Neural cell (in vitro differentiated cells): ENCODE measurements at regions not wholly inside any gene's neighbourhood (a gene's known extent, or its start where the extent isn't known, plus 50 kb on each side); places are given as distances from the start of the nearest gene placed in this dataset.

Experiments
- H2AFZ ChIP-seq: fragments of 200-600, 300-800 bp; sonication (generic), shearing (Covaris generic); 2 replicates; pipeline ENCODE4 v1.6.0; 2014; ENCODE audit warnings: low read depth, mild to moderate bottlenecking, antibody characterized with exemption, low read length, moderate library complexity
- H3F3A ChIP-seq: fragments of 200-600 bp; shearing (Covaris generic); 2 replicates; pipeline ENCODE4 v1.6.1; 2016; ENCODE audit warnings: mild to moderate bottlenecking, moderate library complexity, mixed read lengths, antibody characterized with exemption, low read length; ENCODE audit not compliant: insufficient read depth, poor library complexity, severe bottlenecking
- H3K27ac ChIP-seq: fragments of 200-600, 300-800 bp; sonication (generic), shearing (Covaris generic); 2 replicates; pipeline ENCODE4 v1.5.1; 2014; ENCODE audit warnings: mild to moderate bottlenecking, low read length, moderate library complexity
- H3K27me3 ChIP-seq: fragments of 300-800, 200-600 bp; sonication (generic), shearing (Covaris generic); 2 replicates; pipeline ENCODE4 v1.6.0; 2014; ENCODE audit warnings: mild to moderate bottlenecking, low read depth, low read length, moderate library complexity; ENCODE audit not compliant: insufficient read depth
- H3K36me3 ChIP-seq: fragments of 300-800, 200-600 bp; sonication (generic), shearing (Covaris generic); 2 replicates; pipeline ENCODE4 v1.5.1; 2014; ENCODE audit warnings: mild to moderate bottlenecking, antibody characterized with exemption, low read length, moderate library complexity; ENCODE audit not compliant: insufficient read depth
- H3K4me2 ChIP-seq: fragments of 300-800, 200-600 bp; sonication (generic), shearing (Covaris generic); 2 replicates; pipeline ENCODE4 v1.6.0; 2014; ENCODE audit warnings: mild to moderate bottlenecking, low read length
- H3K4me3 ChIP-seq: fragments of 300-800, 200-600 bp; sonication (generic), shearing (Covaris generic); 2 replicates; pipeline ENCODE4 v1.5.1; 2014; ENCODE audit warnings: mild to moderate bottlenecking, low read length, moderate library complexity
- H3K79me2 ChIP-seq: fragments of 200-600 bp; shearing (Covaris generic); replicated peaks from 2 replicates; pipeline ENCODE4 v1.6.0; 2014; ENCODE audit warnings: mild to moderate bottlenecking, low read length, moderate library complexity; ENCODE audit not compliant: insufficient read depth
- H3K9ac ChIP-seq: fragments of 300-800, 200-600 bp; sonication (generic), shearing (Covaris generic); 2 replicates; pipeline ENCODE4 v1.6.1; 2016; ENCODE audit warnings: mild to moderate bottlenecking, low read length, mixed read lengths
- H3K9me2 ChIP-seq: fragments of 200-600 bp; shearing (Covaris generic); 2 replicates; pipeline ENCODE4 v1.6.1; 2016; ENCODE audit warnings: mild to moderate bottlenecking, low read length, mixed read lengths; ENCODE audit not compliant: insufficient read depth
- H3K9me3 ChIP-seq: fragments of 200-600, 300-800 bp; sonication (generic), shearing (Covaris generic); 2 replicates; pipeline ENCODE4 v1.6.1; 2016; ENCODE audit warnings: mild to moderate bottlenecking, mixed run types, low read length, moderate library complexity, mixed read lengths
- H4K20me1 ChIP-seq: fragments of 200-600 bp; shearing (Covaris generic); 2 replicates; pipeline ENCODE4 v1.6.1; 2016; ENCODE audit warnings: mild to moderate bottlenecking, mixed run types; ENCODE audit not compliant: insufficient read depth
- EP300 ChIP-seq: fragments of 450-650 bp; conservative IDR thresholded peaks from 2 replicates; pipeline ENCODE4 v1.6.1; 2014; ENCODE audit warnings: antibody characterized with exemption, mild to moderate bottlenecking, moderate library complexity; ENCODE audit not compliant: poor library complexity, severe bottlenecking
- EZH2 ChIP-seq: fragments of 200-600, 300-800 bp; shearing (Covaris generic), sonication (generic); IDR thresholded peaks from 2 replicates; pipeline ENCODE4 v1.6.1; 2014; ENCODE audit warnings: antibody characterized with exemption, low read length, borderline replicate concordance, mild to moderate bottlenecking; ENCODE audit not compliant: insufficient read depth, poor library complexity, severe bottlenecking
- MXI1 ChIP-seq: fragments of 450-650 bp; conservative IDR thresholded peaks from 2 replicates; pipeline ENCODE4 v1.6.1; 2014; ENCODE audit warnings: antibody characterized with exemption, mild to moderate bottlenecking; ENCODE audit not compliant: poor library complexity, severe bottlenecking
- POLR2AphosphoS5 ChIP-seq: IDR thresholded peaks from 2 replicates; pipeline ENCODE4 v1.6.1; 2012
- RAD21 ChIP-seq: fragments of 450-650 bp; conservative IDR thresholded peaks from 2 replicates; pipeline ENCODE4 v1.6.1; 2014; ENCODE audit warnings: antibody characterized with exemption, mild to moderate bottlenecking, moderate library complexity
- REST ChIP-seq: IDR thresholded peaks from 2 replicates; pipeline ENCODE4 v1.6.1; 2012; ENCODE audit warnings: borderline replicate concordance
- SMC3 ChIP-seq: fragments of 450-650 bp; conservative IDR thresholded peaks from 2 replicates; pipeline ENCODE4 v1.6.1; 2014; ENCODE audit warnings: antibody characterized with exemption, mild to moderate bottlenecking, moderate library complexity; ENCODE audit not compliant: poor library complexity
- TAF1 ChIP-seq: IDR thresholded peaks from 2 replicates; pipeline ENCODE4 v1.6.1; 2012; ENCODE audit warnings: low read depth
- TF ChIP-seq, protein P1 (sequence below): fragments of 450-650 bp; IDR thresholded peaks from 2 replicates; pipeline ENCODE4 v1.5.1; 2014; ENCODE audit warnings: antibody characterized with exemption, mild to moderate bottlenecking, moderate library complexity; ENCODE audit not compliant: poor library complexity, severe bottlenecking

- Histone ChIP-seq H3K9me2 (no peaks in the 10 kb centered on the region), H3F3A (no peaks in the 10 kb centered on the region), H3K27me3 (no peaks in the 10 kb centered on the region), H2AFZ (no peak overlapping the region), H3K27ac (no peak overlapping the region), H3K4me2 (no peak overlapping the region), H4K20me1 (no peaks in the 10 kb centered on the region), H3K9me3 (no peaks in the 10 kb centered on the region), H3K4me3 (no peak overlapping the region), H3K79me2 (no peaks in the 10 kb centered on the region), H3K9ac (no peak overlapping the region), H3K36me3 (no peaks in the 10 kb centered on the region)
- TF ChIP-seq EZH2 (no peak), EP300 (no peak), REST (no peak), POLR2AphosphoS5 (no peak), MXI1 (no peak), RAD21 (no peak), TAF1 (no peak), SMC3 (no peak)
- TF ChIP-seq, protein P1, sequence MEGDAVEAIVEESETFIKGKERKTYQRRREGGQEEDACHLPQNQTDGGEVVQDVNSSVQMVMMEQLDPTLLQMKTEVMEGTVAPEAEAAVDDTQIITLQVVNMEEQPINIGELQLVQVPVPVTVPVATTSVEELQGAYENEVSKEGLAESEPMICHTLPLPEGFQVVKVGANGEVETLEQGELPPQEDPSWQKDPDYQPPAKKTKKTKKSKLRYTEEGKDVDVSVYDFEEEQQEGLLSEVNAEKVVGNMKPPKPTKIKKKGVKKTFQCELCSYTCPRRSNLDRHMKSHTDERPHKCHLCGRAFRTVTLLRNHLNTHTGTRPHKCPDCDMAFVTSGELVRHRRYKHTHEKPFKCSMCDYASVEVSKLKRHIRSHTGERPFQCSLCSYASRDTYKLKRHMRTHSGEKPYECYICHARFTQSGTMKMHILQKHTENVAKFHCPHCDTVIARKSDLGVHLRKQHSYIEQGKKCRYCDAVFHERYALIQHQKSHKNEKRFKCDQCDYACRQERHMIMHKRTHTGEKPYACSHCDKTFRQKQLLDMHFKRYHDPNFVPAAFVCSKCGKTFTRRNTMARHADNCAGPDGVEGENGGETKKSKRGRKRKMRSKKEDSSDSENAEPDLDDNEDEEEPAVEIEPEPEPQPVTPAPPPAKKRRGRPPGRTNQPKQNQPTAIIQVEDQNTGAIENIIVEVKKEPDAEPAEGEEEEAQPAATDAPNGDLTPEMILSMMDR, result no peak
Measured at GRCh38 chr15:85318048-85318731, 62.2 kb upstream of the AKAP13 start.

DNA sequence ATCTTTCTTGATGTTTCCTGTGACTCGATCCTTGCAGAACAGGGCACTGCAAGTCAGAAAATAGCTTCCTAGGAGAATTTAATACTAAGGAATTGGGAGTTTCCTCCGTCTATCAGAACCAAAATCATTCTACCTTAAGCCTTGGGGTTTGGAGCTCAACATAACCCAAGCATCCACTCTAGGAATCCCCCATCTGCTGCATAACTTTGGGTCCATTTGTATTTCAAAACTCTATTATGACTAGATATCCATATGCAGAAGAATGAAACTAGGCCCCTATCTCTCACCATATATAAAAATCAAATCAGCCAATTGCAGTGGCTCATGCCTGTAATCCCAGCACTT lies 61.7 kb upstream of the AKAP13 start:
- Histone ChIP-seq H3K27me3 (no peaks in the 10 kb centered on the region), H3K4me2 (no peak overlapping the region), H2AFZ (no peak overlapping the region), H3F3A (no peaks in the 10 kb centered on the region), H3K9ac (no peak overlapping the region), H3K79me2 (no peaks in the 10 kb centered on the region), H3K9me2 (no peaks in the 10 kb centered on the region), H3K9me3 (no peaks in the 10 kb centered on the region), H3K36me3 (no peaks in the 10 kb centered on the region), H3K27ac (no peak overlapping the region), H4K20me1 (no peaks in the 10 kb centered on the region), H3K4me3 (no peak overlapping the region)
- TF ChIP-seq TAF1 (no peak), MXI1 (no peak), SMC3 (no peak), EP300 (no peak), RAD21 (no peak), REST (no peak), EZH2 (no peak)
